ENCODE measurements at regions not wholly inside any gene's neighbourhood (a gene's known extent, or its start where the extent isn't known, plus 50 kb on each side); places are given as distances from the start of the nearest gene placed in this dataset.

DNA sequence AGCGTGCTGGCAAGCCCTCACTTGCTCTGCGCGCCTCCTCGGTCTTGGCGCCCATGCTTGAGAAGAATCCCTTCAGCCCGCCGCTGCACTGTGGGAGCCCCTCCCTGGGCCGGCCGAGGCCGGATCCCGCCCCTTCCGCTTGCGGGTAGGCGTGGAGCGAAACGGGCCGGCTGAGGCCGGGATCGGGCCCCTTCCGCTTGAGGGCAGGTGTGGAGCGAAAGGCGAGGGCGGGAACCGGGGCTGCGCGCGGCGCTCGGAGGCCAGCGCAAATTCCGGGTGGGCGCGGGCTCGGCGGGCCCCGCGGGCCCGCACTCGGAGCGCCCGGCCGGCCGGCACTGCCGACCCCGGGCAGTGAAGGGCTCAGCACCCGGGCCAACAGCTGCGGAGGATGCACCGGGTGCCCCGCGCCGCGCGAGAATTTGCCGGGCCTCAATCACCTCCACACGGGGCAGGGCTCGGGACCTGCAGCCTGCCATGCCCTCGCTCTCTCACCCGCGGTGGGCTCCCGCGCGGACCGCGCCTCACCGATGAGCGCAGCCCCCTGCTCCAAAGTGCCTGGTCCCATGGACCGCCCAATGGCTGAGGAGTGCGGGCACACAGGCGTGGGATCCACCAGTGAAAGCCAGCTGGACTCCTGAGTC is 58.1 kb upstream of the GBA3 start:
- TF ChIP-seq, protein P1, sequence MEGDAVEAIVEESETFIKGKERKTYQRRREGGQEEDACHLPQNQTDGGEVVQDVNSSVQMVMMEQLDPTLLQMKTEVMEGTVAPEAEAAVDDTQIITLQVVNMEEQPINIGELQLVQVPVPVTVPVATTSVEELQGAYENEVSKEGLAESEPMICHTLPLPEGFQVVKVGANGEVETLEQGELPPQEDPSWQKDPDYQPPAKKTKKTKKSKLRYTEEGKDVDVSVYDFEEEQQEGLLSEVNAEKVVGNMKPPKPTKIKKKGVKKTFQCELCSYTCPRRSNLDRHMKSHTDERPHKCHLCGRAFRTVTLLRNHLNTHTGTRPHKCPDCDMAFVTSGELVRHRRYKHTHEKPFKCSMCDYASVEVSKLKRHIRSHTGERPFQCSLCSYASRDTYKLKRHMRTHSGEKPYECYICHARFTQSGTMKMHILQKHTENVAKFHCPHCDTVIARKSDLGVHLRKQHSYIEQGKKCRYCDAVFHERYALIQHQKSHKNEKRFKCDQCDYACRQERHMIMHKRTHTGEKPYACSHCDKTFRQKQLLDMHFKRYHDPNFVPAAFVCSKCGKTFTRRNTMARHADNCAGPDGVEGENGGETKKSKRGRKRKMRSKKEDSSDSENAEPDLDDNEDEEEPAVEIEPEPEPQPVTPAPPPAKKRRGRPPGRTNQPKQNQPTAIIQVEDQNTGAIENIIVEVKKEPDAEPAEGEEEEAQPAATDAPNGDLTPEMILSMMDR (IDR thresholded peaks at IDR 0.05) = no peak
- no peak for TF ChIP-seq EP300 (IDR thresholded peaks at IDR 0.05; ENCODE audit: low read depth)
- TF ChIP-seq POLR2AphosphoS5 (IDR thresholded peaks at IDR 0.05) = no peak
- TF ChIP-seq POLR2A (IDR thresholded peaks at IDR 0.05) = no peak

Measured in transverse colon (tissue), 4 donors.